ENCODE measurements at regions not wholly inside any gene's neighbourhood (a gene's known extent, or its start where the extent isn't known, plus 50 kb on each side); places are given as distances from the start of the nearest gene placed in this dataset.

DNA sequence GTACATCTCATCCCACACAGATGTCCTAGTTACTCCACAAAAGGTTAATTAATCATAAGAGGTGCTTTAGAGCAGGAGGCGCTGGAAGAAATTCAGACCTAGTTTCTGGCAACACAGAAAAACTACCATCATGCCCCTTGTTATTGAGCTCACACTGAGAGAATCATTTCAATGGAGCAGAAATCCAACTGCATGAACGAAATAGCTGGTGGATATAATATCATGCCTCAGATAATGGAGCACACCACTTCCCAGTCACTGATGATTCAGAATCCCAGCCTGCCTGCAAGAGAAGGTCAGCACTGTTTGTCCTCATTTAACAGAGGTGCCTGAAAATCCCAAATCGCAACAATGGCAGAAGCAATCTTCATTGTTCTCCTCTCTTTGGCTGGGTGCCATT is 125.8 kb upstream of the CREB1 start:
- no peak overlapping the region for H3K4me3 Mint-ChIP-seq (ENCODE audit: unreplicated experiment)
- H3K9me3 Mint-ChIP-seq (ENCODE audit: unreplicated experiment): no peaks in the 10 kb centered on the region
- H3K27me3 Mint-ChIP-seq (ENCODE audit: unreplicated experiment): peaks cover 2% of the 10 kb centered on the region
- H3K36me3 Mint-ChIP-seq (ENCODE audit: low read depth, unreplicated experiment): no peaks in the 10 kb centered on the region
- TF ChIP-seq, protein P1, sequence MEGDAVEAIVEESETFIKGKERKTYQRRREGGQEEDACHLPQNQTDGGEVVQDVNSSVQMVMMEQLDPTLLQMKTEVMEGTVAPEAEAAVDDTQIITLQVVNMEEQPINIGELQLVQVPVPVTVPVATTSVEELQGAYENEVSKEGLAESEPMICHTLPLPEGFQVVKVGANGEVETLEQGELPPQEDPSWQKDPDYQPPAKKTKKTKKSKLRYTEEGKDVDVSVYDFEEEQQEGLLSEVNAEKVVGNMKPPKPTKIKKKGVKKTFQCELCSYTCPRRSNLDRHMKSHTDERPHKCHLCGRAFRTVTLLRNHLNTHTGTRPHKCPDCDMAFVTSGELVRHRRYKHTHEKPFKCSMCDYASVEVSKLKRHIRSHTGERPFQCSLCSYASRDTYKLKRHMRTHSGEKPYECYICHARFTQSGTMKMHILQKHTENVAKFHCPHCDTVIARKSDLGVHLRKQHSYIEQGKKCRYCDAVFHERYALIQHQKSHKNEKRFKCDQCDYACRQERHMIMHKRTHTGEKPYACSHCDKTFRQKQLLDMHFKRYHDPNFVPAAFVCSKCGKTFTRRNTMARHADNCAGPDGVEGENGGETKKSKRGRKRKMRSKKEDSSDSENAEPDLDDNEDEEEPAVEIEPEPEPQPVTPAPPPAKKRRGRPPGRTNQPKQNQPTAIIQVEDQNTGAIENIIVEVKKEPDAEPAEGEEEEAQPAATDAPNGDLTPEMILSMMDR (IDR thresholded peaks at IDR 0.05; ENCODE audit: unreplicated experiment): no peak
- H3K4me1 Mint-ChIP-seq (ENCODE audit: unreplicated experiment): peaks cover 4% of the 10 kb centered on the region
- H3K27ac Mint-ChIP-seq (ENCODE audit: unreplicated experiment): no peak overlapping the region
- DNase-seq (ENCODE audit: low spot score): no peak

DNA sequence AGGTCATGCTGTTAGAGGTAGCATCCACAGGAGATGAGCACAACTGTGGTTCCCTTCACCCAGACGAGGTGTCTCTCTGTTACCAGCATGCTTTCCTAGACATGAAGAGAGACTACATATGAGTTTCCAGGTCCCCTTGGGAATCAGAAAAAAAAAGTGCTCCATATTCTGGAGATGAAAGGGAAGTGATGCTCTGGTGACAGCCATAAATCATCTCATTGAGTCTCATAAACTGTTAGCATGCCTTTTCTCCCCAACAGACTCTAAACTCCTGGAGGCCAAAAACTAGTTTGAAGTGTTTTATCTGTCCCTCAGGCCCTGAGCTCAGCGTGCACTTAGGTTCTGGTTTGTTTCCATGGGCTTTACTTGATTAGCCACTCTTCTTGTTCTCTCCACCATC is 124.6 kb upstream of the CREB1 start:
- Mint-ChIP-seq H3K27ac (ENCODE audit: unreplicated experiment) (no peak overlapping the region), H3K4me1 (ENCODE audit: unreplicated experiment) (peaks cover 4% of the 10 kb centered on the region), H3K9me3 (ENCODE audit: unreplicated experiment) (no peaks in the 10 kb centered on the region), H3K36me3 (ENCODE audit: low read depth, unreplicated experiment) (no peaks in the 10 kb centered on the region), H3K4me3 (ENCODE audit: unreplicated experiment) (no peak overlapping the region), H3K27me3 (ENCODE audit: unreplicated experiment) (peaks cover 1% of the 10 kb centered on the region)
- TF ChIP-seq, protein P1 (IDR thresholded peaks at IDR 0.05; ENCODE audit: unreplicated experiment): no peak
- no peak for DNase-seq (ENCODE audit: low spot score)

DNA sequence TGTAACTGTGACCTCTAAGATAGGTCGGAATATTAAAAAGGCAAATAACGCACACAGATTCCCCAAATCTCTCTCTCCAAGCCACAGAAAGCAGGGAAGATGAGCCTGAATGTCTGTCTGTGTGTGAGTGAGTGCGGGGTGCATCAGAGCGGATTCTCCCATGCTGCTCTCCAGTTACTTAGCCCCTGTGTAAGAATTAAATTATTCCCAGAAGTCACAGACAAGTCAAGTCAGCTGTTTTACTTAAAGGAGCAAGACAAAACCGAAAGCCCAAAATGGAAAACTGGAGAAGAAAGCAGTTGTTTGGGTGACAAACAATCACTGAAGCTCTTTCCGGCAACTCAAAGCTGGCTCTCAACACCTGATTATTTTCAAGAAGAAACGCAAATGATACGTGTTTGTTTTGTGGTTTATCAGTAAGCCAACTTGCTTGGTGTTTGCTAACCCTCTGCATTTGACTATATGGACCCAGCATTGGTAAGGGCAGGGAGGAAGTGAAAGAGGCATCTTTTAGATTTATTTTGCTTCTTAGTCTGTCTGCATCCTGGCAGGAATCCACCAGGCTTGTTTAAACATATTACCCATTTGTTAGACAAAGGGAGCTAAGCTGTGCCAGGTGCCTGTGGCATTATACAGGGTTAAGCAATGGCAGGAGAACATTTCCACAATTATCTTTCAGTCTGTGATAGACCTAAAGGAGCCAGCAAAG is 121.5 kb upstream of the CREB1 start:
- no peaks in the 10 kb centered on the region for H3K36me3 Mint-ChIP-seq (ENCODE audit: low read depth, unreplicated experiment)
- H3K9me3 Mint-ChIP-seq (ENCODE audit: unreplicated experiment): no peaks in the 10 kb centered on the region
- no peak for DNase-seq (ENCODE audit: low spot score)
- no peak overlapping the region for H3K4me3 Mint-ChIP-seq (ENCODE audit: unreplicated experiment)
- H3K27ac Mint-ChIP-seq (ENCODE audit: unreplicated experiment): no peak overlapping the region
- TF ChIP-seq, protein P1 (IDR thresholded peaks at IDR 0.05; ENCODE audit: unreplicated experiment): no peak
- H3K27me3 Mint-ChIP-seq (ENCODE audit: unreplicated experiment): no peaks in the 10 kb centered on the region
- peaks cover 4% of the 10 kb centered on the region for H3K4me1 Mint-ChIP-seq (ENCODE audit: unreplicated experiment)

DNA sequence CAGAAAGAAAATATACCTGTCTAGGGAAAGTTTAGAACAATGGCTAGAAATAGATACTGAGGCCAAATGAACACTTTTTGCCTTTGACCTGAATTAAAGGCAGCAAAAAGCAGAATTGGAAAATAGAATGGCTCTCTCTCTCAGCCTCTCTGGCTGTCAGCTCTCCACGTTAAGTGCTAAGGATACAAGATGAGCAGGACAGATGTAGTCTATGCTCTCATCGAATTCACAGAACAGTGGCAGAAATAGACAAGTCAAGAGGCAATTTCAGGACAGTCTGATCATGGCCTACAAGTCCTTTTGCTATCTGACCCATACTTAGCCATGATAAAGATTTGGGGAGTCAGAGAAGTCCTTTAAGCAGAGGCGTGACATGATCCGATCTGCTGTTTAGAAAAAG is 120.2 kb upstream of the CREB1 start:
- no peak overlapping the region for H3K27ac Mint-ChIP-seq (ENCODE audit: unreplicated experiment)

DNA sequence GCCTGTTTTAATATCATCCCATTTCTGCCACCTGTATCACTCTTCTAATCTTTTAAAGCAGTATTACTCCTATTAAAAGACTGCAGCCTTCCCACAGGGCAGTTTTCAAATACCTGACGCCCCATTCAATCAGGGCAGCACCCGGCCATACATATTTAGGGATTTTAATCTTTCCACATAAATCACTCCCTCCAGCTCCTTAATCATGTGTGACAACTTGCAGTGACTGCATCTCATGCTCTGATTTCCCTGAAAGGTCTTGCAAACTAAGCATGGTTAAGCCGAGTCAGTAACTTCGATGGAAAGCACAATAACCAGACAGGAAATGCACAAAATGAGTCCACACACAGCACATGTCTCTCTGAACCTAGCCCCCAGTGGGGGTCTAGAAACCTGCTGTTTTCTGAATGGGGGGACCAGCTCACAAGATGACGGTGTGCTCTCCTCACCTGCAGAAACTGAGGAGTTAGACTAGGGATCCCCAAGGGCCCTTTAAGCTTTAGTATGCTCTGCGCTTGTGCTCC is 116.9 kb upstream of the CREB1 start:
- no peaks in the 10 kb centered on the region for H3K9me3 Mint-ChIP-seq (ENCODE audit: unreplicated experiment)
- no peaks in the 10 kb centered on the region for H3K36me3 Mint-ChIP-seq (ENCODE audit: low read depth, unreplicated experiment)
- no peak overlapping the region for H3K27ac Mint-ChIP-seq (ENCODE audit: unreplicated experiment)
- DNase-seq (ENCODE audit: low spot score): no peak
- peaks cover 2% of the 10 kb centered on the region for H3K4me1 Mint-ChIP-seq (ENCODE audit: unreplicated experiment)
- no peak overlapping the region for H3K4me3 Mint-ChIP-seq (ENCODE audit: unreplicated experiment)
- TF ChIP-seq, protein P1 (IDR thresholded peaks at IDR 0.05; ENCODE audit: unreplicated experiment): no peak
- no peaks in the 10 kb centered on the region for H3K27me3 Mint-ChIP-seq (ENCODE audit: unreplicated experiment)

More for the DNA sequence above, 120.2 kb upstream of the CREB1 start:
- H3K4me3 Mint-ChIP-seq (ENCODE audit: unreplicated experiment): no peak overlapping the region
- no peak for DNase-seq (ENCODE audit: low spot score)
- H3K36me3 Mint-ChIP-seq (ENCODE audit: low read depth, unreplicated experiment): no peaks in the 10 kb centered on the region
- no peaks in the 10 kb centered on the region for H3K9me3 Mint-ChIP-seq (ENCODE audit: unreplicated experiment)
- H3K27me3 Mint-ChIP-seq (ENCODE audit: unreplicated experiment): no peaks in the 10 kb centered on the region
- peaks cover 4% of the 10 kb centered on the region for H3K4me1 Mint-ChIP-seq (ENCODE audit: unreplicated experiment)
- TF ChIP-seq, protein P1 (IDR thresholded peaks at IDR 0.05; ENCODE audit: unreplicated experiment): no peak
